ENCODE measurements at regions not wholly inside any gene's neighbourhood (a gene's known extent, or its start where the extent isn't known, plus 50 kb on each side); places are given as distances from the start of the nearest gene placed in this dataset.

- no peaks in the 10 kb centered on the region for H3K36me3 ChIP-seq
- no peaks in the 10 kb centered on the region for H3K4me1 ChIP-seq
- H3K27ac ChIP-seq = no peak overlapping the region
- no peaks in the 10 kb centered on the region for H3K27me3 ChIP-seq
- intact Hi-C loops (cut with DNase I; ENCODE audit: low total_unique reads) = loop anchor here (10.0 kb wide), 2 partner anchors 303 to 423 kb away; no protein-coding TSS in a partner anchor
- no peaks in the 10 kb centered on the region for H3K9me3 ChIP-seq
- no peak overlapping the region for H3K4me3 ChIP-seq
- DNase-seq = no peak
- TF ChIP-seq POLR2A (IDR thresholded peaks at IDR 0.05) = no peak
- no peak for TF ChIP-seq CTCF (IDR thresholded peaks at IDR 0.05)
Measured at GRCh38 chr1:54497338-54497737, 50.7 kb upstream of the ACOT11 start.

GRCh38 chr1:54495954-54496353 is 52.1 kb upstream of the ACOT11 start:
- no peak overlapping the region for H3K27ac ChIP-seq
- no peak overlapping the region for H3K4me3 ChIP-seq
- no peaks in the 10 kb centered on the region for H3K9me3 ChIP-seq
- no peak for DNase-seq
- TF ChIP-seq CTCF (IDR thresholded peaks at IDR 0.05) (no peak), POLR2A (IDR thresholded peaks at IDR 0.05) (no peak)
- H3K36me3 ChIP-seq = no peaks in the 10 kb centered on the region
- intact Hi-C loops (cut with DNase I; ENCODE audit: low total_unique reads) = loop anchor here (10.0 kb wide), 2 partner anchors 301 to 421 kb away; no protein-coding TSS in a partner anchor
- no peaks in the 10 kb centered on the region for H3K4me1 ChIP-seq
- H3K27me3 ChIP-seq = no peaks in the 10 kb centered on the region

- Histone ChIP-seq H3K27ac (no peak overlapping the region), H3K9me3 (no peaks in the 10 kb centered on the region), H3K27me3 (no peaks in the 10 kb centered on the region), H3K4me1 (peaks cover 0 to 10% of the 10 kb centered on the region in 2 donors), H3K36me3 (no peaks in the 10 kb centered on the region), H3K4me3 (no peak overlapping the region)
- DNase-seq = no peak
- TF ChIP-seq CTCF (IDR thresholded peaks at IDR 0.05) = no peak
- intact Hi-C loops (cut with DNase I; ENCODE audit: low total_unique reads) = loop anchor here (5.0 to 10.0 kb wide), 3 partner anchors 299 to 419 kb away; no protein-coding TSS in a partner anchor
Measured at GRCh38 chr1:54493608-54494007, 54.4 kb upstream of the ACOT11 start.

GRCh38 chr1:54490361-54491248 is 57.4 kb upstream of the ACOT11 start:
- Histone ChIP-seq H3K36me3 (no peaks in the 10 kb centered on the region), H3K4me1 (peaks cover 0 to 10% of the 10 kb centered on the region in 2 donors), H3K9me3 (no peaks in the 10 kb centered on the region), H3K4me3 (no peak overlapping the region), H3K27me3 (no peaks in the 10 kb centered on the region), H3K27ac (peak overlapping the region in 1 of 2 donors; percentile 95)
- DNase-seq = peak in 1 of 2 donors; percentile 36
- intact Hi-C loops (cut with DNase I; ENCODE audit: low total_unique reads) = loop anchor here (5.0 to 10.0 kb wide), 3 partner anchors 296 to 416 kb away; no protein-coding TSS in a partner anchor
- TF ChIP-seq POLR2A (IDR thresholded peaks at IDR 0.05) (no peak), CTCF (IDR thresholded peaks at IDR 0.05) (no peak)

- intact Hi-C loops (cut with DNase I; ENCODE audit: low total_unique reads) = loop anchor here (2.0 to 10.0 kb wide), 5 partner anchors 83 to 415 kb away; partner anchors contain the start of gene SSBP3
- no peaks in the 10 kb centered on the region for H3K9me3 ChIP-seq
- peak overlapping the region; percentile 95 to 98 for H3K27ac ChIP-seq
- TF ChIP-seq CTCF (IDR thresholded peaks at IDR 0.05) (no peak), POLR2A (IDR thresholded peaks at IDR 0.05) (no peak)
- no peaks in the 10 kb centered on the region for H3K27me3 ChIP-seq
- H3K4me3 ChIP-seq = no peak overlapping the region
- peaks cover 0 to 10% of the 10 kb centered on the region in 2 donors for H3K4me1 ChIP-seq
- no peak for DNase-seq
- H3K36me3 ChIP-seq = no peaks in the 10 kb centered on the region
Measured at GRCh38 chr1:54489627-54490250, 58.3 kb upstream of the ACOT11 start.
